A549 (cell line): ENCODE measurements at regions not wholly inside any gene's neighbourhood (a gene's known extent, or its start where the extent isn't known, plus 50 kb on each side); places are given as distances from the start of the nearest gene placed in this dataset.

Experiments
- CTCF ChIP-seq: fragments of >200 bp; sonication (Bioruptor Twin); formaldehyde crosslinking; IDR thresholded peaks from 3 replicates; pipeline ENCODE4 v1.5.1; 2016
- EHMT2 ChIP-seq: fragments of 200-600 bp; sonication (generic); IDR thresholded peaks from 2 replicates; pipeline ENCODE4 v1.6.1; 2016; ENCODE audit warnings: antibody characterized with exemption, low read depth, mild to moderate bottlenecking, moderate library complexity
- FOSL2 ChIP-seq, 2 experiments: fragments of 450-650 bp in 1 of 2; fragments of >200 bp in 1 of 2; sonication (Bioruptor Twin) in 1 of 2; formaldehyde crosslinking; IDR thresholded peaks; 2 replicates each; pipeline versions ENCODE4 v1.5.0 to v1.6.1; 2016 to 2020; ENCODE audit warnings: mild to moderate bottlenecking in 1 of 2, moderate library complexity in 1 of 2
- POLR2A ChIP-seq: IDR thresholded peaks from 2 replicates; pipeline ENCODE4 v1.6.1; 2012; ENCODE audit warnings: mild to moderate bottlenecking, low read length
- RCOR1 ChIP-seq: fragments of 150-350 bp; IDR thresholded peaks from 2 replicates; pipeline ENCODE4 v1.6.1; 2014; ENCODE audit warnings: antibody characterized with exemption, low read length, low read depth
- RNF2 ChIP-seq: fragments of 200-600 bp; sonication (generic); IDR thresholded peaks from 2 replicates; pipeline ENCODE4 v1.6.1; 2016; ENCODE audit warnings: low read depth, mild to moderate bottlenecking, antibody characterized with exemption, moderate library complexity, borderline replicate concordance
- TF ChIP-seq, protein P1 (sequence below): fragments of 250-450 bp; sonication (Bioruptor Pico); IDR thresholded peaks from 2 replicates; pipeline ENCODE4 v1.5.0; 2021; ENCODE audit warnings: mild to moderate bottlenecking, moderate library complexity, borderline replicate concordance
- TF ChIP-seq, protein P2 (sequence below): fragments of 150-350 bp; IDR thresholded peaks from 2 replicates; pipeline ENCODE4 v1.6.1; 2014; ENCODE audit warnings: low read depth, mild to moderate bottlenecking, low read length

GRCh38 chr13:78047151-78047550, 128.5 kb upstream of the EDNRB start:
- TF ChIP-seq CTCF (no peak), EHMT2 (no peak), RCOR1 (no peak), POLR2A (no peak), RNF2 (no peak), FOSL2 (IDR thresholded peaks at IDR 0.05) (no peak), FOSL2 (CRISPR knock-in tag; IDR thresholded peaks at IDR 0.05) (no peak)
- TF ChIP-seq, protein P1, sequence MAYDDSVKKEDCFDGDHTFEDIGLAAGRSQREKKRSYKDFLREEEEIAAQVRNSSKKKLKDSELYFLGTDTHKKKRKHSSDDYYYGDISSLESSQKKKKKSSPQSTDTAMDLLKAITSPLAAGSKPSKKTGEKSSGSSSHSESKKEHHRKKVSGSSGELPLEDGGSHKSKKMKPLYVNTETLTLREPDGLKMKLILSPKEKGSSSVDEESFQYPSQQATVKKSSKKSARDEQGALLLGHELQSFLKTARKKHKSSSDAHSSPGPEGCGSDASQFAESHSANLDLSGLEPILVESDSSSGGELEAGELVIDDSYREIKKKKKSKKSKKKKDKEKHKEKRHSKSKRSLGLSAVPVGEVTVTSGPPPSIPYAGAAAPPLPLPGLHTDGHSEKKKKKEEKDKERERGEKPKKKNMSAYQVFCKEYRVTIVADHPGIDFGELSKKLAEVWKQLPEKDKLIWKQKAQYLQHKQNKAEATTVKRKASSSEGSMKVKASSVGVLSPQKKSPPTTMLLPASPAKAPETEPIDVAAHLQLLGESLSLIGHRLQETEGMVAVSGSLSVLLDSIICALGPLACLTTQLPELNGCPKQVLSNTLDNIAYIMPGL (CRISPR knock-in tag), result no peak
- TF ChIP-seq, protein P2, sequence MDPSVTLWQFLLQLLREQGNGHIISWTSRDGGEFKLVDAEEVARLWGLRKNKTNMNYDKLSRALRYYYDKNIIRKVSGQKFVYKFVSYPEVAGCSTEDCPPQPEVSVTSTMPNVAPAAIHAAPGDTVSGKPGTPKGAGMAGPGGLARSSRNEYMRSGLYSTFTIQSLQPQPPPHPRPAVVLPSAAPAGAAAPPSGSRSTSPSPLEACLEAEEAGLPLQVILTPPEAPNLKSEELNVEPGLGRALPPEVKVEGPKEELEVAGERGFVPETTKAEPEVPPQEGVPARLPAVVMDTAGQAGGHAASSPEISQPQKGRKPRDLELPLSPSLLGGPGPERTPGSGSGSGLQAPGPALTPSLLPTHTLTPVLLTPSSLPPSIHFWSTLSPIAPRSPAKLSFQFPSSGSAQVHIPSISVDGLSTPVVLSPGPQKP, result no peak
